GM23338 (cell line): ENCODE measurements at regions not wholly inside any gene's neighbourhood (a gene's known extent, or its start where the extent isn't known, plus 50 kb on each side); places are given as distances from the start of the nearest gene placed in this dataset.

Experiments used
- ATAC-seq: fragments of 200-7000 bp; cut with Tn5 transposase; 3 replicates; pipeline ENCODE4 v1.9.1; 2020
- DNase-seq: peaks from one replicate; pipeline ENCODE4 v3.0.0-alpha.2; 2015; ENCODE audit warnings: low spot score
- H2AFZ ChIP-seq: fragments of 200-600 bp; sonication (generic); 2 replicates; pipeline ENCODE4 v1.8.0; 2016; ENCODE audit warnings: antibody characterized with exemption, mild to moderate bottlenecking, moderate library complexity
- H3F3A ChIP-seq: fragments of 200-600 bp; sonication (generic); replicated peaks from 2 replicates; pipeline ENCODE4 v1.8.0; 2017; ENCODE audit warnings: antibody characterized with exemption, mixed run types, low read depth
- H3K27ac ChIP-seq: fragments of 200-600 bp; sonication (generic); 2 replicates; pipeline ENCODE4 v1.6.1; 2016; ENCODE audit warnings: low read depth
- H3K27me3 ChIP-seq: fragments of 200-600 bp; sonication (generic); 2 replicates; pipeline ENCODE4 v1.8.0; 2016; ENCODE audit warnings: mild to moderate bottlenecking, mixed run types, moderate library complexity; ENCODE audit not compliant: insufficient read depth
- H3K36me3 ChIP-seq: fragments of 200-600 bp; sonication (generic); 2 replicates; pipeline ENCODE4 v1.8.0; 2016; ENCODE audit warnings: mild to moderate bottlenecking; ENCODE audit not compliant: insufficient read depth
- H3K4me1 ChIP-seq: fragments of 200-600 bp; sonication (generic); 2 replicates; pipeline ENCODE4 v1.8.0; 2016; ENCODE audit warnings: mild to moderate bottlenecking, moderate library complexity; ENCODE audit not compliant: insufficient read depth
- H3K4me2 ChIP-seq: fragments of 200-600 bp; sonication (generic); 2 replicates; pipeline ENCODE4 v1.7.1; 2017; ENCODE audit warnings: mixed run types
- H3K4me3 ChIP-seq: fragments of 200-600 bp; sonication (generic); 2 replicates; pipeline ENCODE4 v1.6.1; 2016; ENCODE audit warnings: mixed run types
- H3K79me2 ChIP-seq: fragments of 200-600 bp; sonication (generic); replicated peaks from 2 replicates; pipeline ENCODE4 v1.8.0; 2017; ENCODE audit warnings: mild to moderate bottlenecking; ENCODE audit not compliant: insufficient read depth
- H3K9me2 ChIP-seq: fragments of 200-600 bp; sonication (generic); 2 replicates; pipeline ENCODE4 v1.8.0; 2017; ENCODE audit not compliant: insufficient read depth
- H4K20me1 ChIP-seq: fragments of 200-600 bp; sonication (generic); replicated peaks from 2 replicates; pipeline ENCODE4 v1.8.0; 2017; ENCODE audit warnings: mild to moderate bottlenecking; ENCODE audit not compliant: insufficient read depth
- H3K27ac Mint-ChIP-seq: 2 replicates; pipeline ENCODE4 v1.8.0; 2020; ENCODE audit warnings: inconsistent platforms, mild to moderate bottlenecking, moderate library complexity, mixed read lengths
- H3K27me3 Mint-ChIP-seq: 3 replicates; pipeline ENCODE4 v1.8.0; 2022; ENCODE audit warnings: low read depth, mild to moderate bottlenecking, moderate library complexity, mixed read lengths, inconsistent platforms; ENCODE audit not compliant: insufficient read depth, poor library complexity
- H3K36me3 Mint-ChIP-seq: 3 replicates; pipeline ENCODE4 v1.8.0; 2021; ENCODE audit warnings: low read depth, mild to moderate bottlenecking, inconsistent platforms, moderate library complexity, mixed read lengths
- H3K4me1 Mint-ChIP-seq: 3 replicates; pipeline ENCODE4 v1.8.0; 2020; ENCODE audit warnings: mild to moderate bottlenecking, inconsistent platforms, mixed read lengths
- H3K4me3 Mint-ChIP-seq: 3 replicates; pipeline ENCODE4 v1.8.0; 2021; ENCODE audit warnings: moderate library complexity, mild to moderate bottlenecking, inconsistent platforms, mixed read lengths
- H3K9me3 Mint-ChIP-seq: 3 replicates; pipeline ENCODE4 v1.8.0; 2020; ENCODE audit warnings: moderate library complexity, mild to moderate bottlenecking, inconsistent platforms, mixed read lengths
- CREB1 ChIP-seq: fragments of 250-450 bp; sonication (Bioruptor Pico); IDR thresholded peaks from 2 replicates; pipeline ENCODE4 v1.5.0; 2020; ENCODE audit warnings: low read depth, mild to moderate bottlenecking, moderate library complexity
- EZH2 ChIP-seq: fragments of 200-600 bp; sonication (generic); IDR thresholded peaks from one replicate; pipeline ENCODE4 v1.8.0; 2017; ENCODE audit warnings: antibody characterized with exemption, mild to moderate bottlenecking, low read depth; ENCODE audit not compliant: unreplicated experiment
- EZH2phosphoT487 ChIP-seq: fragments of 200-600 bp; sonication (generic); IDR thresholded peaks from one replicate; pipeline ENCODE4 v1.8.1; 2018; ENCODE audit warnings: antibody characterized with exemption; ENCODE audit not compliant: unreplicated experiment
- JUNB ChIP-seq: IDR thresholded peaks from one replicate; pipeline ENCODE4 v1.6.1; 2016; ENCODE audit warnings: antibody characterized with exemption; ENCODE audit not compliant: unreplicated experiment
- NANOG ChIP-seq: IDR thresholded peaks from 2 replicates; pipeline ENCODE4 v1.6.1; 2016; ENCODE audit warnings: antibody characterized with exemption, borderline replicate concordance
- POLR2AphosphoS5 ChIP-seq: IDR thresholded peaks from 2 replicates; pipeline ENCODE4 v1.6.1; 2016; ENCODE audit warnings: antibody characterized with exemption, low read depth
- STAT1 ChIP-seq: IDR thresholded peaks from one replicate; pipeline ENCODE4 v1.6.1; 2016; ENCODE audit warnings: antibody characterized with exemption; ENCODE audit not compliant: unreplicated experiment
- ZNF114 ChIP-seq: fragments of 250-450 bp; sonication (Bioruptor Pico); IDR thresholded peaks from 2 replicates; pipeline ENCODE4 v1.5.0; 2020; ENCODE audit warnings: mild to moderate bottlenecking, moderate library complexity
- ZNF331 ChIP-seq: fragments of 250-450 bp; sonication (Bioruptor Pico); IDR thresholded peaks from 2 replicates; pipeline ENCODE4 v1.5.0; 2020; ENCODE audit warnings: low read depth, mild to moderate bottlenecking, moderate library complexity
- TF ChIP-seq, protein P1 (sequence below): IDR thresholded peaks from one replicate; pipeline ENCODE4 v1.6.1; 2018; ENCODE audit warnings: antibody characterized with exemption; ENCODE audit not compliant: unreplicated experiment
- TF ChIP-seq, protein P2 (sequence below): IDR thresholded peaks from 2 replicates; pipeline ENCODE4 v1.6.1; 2016; ENCODE audit warnings: antibody characterized with exemption
- TF ChIP-seq, protein P3 (sequence below), 2 experiments: fragments of 200-600 bp in 1 of 2; sonication (generic) in 1 of 2; conservative IDR thresholded peaks; 2 replicates each; pipeline versions ENCODE4 v1.5.1 to v1.6.1; 2016 to 2017; ENCODE audit warnings: antibody characterized with exemption in 2 of 2, low read depth in 2 of 2, mild to moderate bottlenecking in 2 of 2, moderate library complexity in 1 of 2
- TF ChIP-seq, protein P4 (sequence below): fragments of 250-450 bp; sonication (Bioruptor Pico); IDR thresholded peaks from 2 replicates; pipeline ENCODE4 v1.5.0; 2020; ENCODE audit warnings: mild to moderate bottlenecking, moderate library complexity

DNA sequence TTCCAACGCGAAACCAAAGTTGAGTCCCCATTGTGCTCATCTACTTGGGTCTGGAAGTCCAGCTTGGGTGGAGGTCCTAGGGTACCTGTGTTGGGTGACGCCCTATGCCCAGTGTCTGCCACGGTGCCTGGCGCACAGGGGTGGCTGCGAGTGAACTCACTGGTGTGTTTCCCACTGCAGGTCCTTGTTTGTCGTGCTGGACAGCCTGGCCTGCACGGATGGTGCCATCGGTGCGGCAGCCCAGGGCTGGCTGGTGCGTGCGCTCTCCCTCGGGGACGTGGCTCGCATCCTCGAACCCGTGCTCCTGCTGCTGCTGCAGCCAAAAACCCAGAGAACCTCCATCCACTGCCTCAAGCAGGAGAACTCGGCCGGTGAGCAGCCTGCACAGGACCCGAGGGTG is 80.4 kb upstream of the MORC3 start (continued):
- TF ChIP-seq JUNB (no peak), STAT1 (no peak), ZNF331 (CRISPR knock-in tag) (no peak)

DNA sequence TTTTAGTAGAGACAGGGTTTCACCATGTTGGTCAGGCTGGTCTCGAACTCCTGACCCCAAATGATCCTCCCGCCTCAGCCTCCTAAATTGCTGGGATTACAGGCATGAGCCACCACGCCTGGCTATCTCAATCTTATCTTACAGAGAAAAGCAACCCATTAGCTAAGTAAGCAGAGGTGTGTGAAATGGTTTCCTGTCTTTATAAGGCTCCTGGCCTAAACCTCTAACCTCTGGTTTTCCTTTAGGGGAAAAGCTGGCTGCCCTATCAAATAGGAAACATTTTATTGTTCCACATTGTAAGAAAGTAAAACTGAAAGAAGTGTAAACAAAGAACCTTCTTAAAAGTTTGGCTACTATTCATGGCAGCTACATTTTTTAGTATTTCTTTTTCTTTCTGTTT is 78.3 kb upstream of the MORC3 start:
- Mint-ChIP-seq H3K4me3 (no peak overlapping the region), H3K27me3 (peaks cover 11% of the 10 kb centered on the region), H3K9me3 (no peaks in the 10 kb centered on the region), H3K36me3 (peaks cover 15% of the 10 kb centered on the region; the same call in 2 of the 3 replicates), H3K27ac (no peak overlapping the region), H3K4me1 (peaks cover 16% of the 10 kb centered on the region; the same call in 2 of the 3 replicates)
- peaks cover 4% of the 10 kb centered on the region; the same call in 1 of the 2 replicates for H4K20me1 ChIP-seq
- H3K79me2 ChIP-seq: no peaks in the 10 kb centered on the region
- ATAC-seq (no peak), DNase-seq (no peak)
- no peak overlapping the region for H3K4me3 ChIP-seq
- no peaks in the 10 kb centered on the region for H3K4me1 ChIP-seq
- H2AFZ ChIP-seq: no peak overlapping the region
- no peaks in the 10 kb centered on the region for H3K36me3 ChIP-seq
- no peaks in the 10 kb centered on the region for H3K27me3 ChIP-seq
- H3K4me2 ChIP-seq: no peak overlapping the region
- TF ChIP-seq EZH2phosphoT487: no peak
- no peak for TF ChIP-seq ZNF331 (CRISPR knock-in tag)
- TF ChIP-seq, protein P1, sequence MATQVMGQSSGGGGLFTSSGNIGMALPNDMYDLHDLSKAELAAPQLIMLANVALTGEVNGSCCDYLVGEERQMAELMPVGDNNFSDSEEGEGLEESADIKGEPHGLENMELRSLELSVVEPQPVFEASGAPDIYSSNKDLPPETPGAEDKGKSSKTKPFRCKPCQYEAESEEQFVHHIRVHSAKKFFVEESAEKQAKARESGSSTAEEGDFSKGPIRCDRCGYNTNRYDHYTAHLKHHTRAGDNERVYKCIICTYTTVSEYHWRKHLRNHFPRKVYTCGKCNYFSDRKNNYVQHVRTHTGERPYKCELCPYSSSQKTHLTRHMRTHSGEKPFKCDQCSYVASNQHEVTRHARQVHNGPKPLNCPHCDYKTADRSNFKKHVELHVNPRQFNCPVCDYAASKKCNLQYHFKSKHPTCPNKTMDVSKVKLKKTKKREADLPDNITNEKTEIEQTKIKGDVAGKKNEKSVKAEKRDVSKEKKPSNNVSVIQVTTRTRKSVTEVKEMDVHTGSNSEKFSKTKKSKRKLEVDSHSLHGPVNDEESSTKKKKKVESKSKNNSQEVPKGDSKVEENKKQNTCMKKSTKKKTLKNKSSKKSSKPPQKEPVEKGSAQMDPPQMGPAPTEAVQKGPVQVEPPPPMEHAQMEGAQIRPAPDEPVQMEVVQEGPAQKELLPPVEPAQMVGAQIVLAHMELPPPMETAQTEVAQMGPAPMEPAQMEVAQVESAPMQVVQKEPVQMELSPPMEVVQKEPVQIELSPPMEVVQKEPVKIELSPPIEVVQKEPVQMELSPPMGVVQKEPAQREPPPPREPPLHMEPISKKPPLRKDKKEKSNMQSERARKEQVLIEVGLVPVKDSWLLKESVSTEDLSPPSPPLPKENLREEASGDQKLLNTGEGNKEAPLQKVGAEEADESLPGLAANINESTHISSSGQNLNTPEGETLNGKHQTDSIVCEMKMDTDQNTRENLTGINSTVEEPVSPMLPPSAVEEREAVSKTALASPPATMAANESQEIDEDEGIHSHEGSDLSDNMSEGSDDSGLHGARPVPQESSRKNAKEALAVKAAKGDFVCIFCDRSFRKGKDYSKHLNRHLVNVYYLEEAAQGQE: no peak
- TF ChIP-seq, protein P2, sequence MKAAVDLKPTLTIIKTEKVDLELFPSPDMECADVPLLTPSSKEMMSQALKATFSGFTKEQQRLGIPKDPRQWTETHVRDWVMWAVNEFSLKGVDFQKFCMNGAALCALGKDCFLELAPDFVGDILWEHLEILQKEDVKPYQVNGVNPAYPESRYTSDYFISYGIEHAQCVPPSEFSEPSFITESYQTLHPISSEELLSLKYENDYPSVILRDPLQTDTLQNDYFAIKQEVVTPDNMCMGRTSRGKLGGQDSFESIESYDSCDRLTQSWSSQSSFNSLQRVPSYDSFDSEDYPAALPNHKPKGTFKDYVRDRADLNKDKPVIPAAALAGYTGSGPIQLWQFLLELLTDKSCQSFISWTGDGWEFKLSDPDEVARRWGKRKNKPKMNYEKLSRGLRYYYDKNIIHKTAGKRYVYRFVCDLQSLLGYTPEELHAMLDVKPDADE: no peak
- TF ChIP-seq, protein P3, sequence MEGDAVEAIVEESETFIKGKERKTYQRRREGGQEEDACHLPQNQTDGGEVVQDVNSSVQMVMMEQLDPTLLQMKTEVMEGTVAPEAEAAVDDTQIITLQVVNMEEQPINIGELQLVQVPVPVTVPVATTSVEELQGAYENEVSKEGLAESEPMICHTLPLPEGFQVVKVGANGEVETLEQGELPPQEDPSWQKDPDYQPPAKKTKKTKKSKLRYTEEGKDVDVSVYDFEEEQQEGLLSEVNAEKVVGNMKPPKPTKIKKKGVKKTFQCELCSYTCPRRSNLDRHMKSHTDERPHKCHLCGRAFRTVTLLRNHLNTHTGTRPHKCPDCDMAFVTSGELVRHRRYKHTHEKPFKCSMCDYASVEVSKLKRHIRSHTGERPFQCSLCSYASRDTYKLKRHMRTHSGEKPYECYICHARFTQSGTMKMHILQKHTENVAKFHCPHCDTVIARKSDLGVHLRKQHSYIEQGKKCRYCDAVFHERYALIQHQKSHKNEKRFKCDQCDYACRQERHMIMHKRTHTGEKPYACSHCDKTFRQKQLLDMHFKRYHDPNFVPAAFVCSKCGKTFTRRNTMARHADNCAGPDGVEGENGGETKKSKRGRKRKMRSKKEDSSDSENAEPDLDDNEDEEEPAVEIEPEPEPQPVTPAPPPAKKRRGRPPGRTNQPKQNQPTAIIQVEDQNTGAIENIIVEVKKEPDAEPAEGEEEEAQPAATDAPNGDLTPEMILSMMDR (conservative IDR thresholded peaks at IDR 0.05; ENCODE audit: low read depth in 2 of 2): no peak
- TF ChIP-seq EZH2: no peak
- TF ChIP-seq ZNF114 (CRISPR knock-in tag): no peak
- no peak for TF ChIP-seq NANOG
- TF ChIP-seq CREB1: no peak
- no peak for TF ChIP-seq POLR2AphosphoS5
- TF ChIP-seq JUNB: no peak
- no peak for TF ChIP-seq STAT1
- TF ChIP-seq, protein P4, sequence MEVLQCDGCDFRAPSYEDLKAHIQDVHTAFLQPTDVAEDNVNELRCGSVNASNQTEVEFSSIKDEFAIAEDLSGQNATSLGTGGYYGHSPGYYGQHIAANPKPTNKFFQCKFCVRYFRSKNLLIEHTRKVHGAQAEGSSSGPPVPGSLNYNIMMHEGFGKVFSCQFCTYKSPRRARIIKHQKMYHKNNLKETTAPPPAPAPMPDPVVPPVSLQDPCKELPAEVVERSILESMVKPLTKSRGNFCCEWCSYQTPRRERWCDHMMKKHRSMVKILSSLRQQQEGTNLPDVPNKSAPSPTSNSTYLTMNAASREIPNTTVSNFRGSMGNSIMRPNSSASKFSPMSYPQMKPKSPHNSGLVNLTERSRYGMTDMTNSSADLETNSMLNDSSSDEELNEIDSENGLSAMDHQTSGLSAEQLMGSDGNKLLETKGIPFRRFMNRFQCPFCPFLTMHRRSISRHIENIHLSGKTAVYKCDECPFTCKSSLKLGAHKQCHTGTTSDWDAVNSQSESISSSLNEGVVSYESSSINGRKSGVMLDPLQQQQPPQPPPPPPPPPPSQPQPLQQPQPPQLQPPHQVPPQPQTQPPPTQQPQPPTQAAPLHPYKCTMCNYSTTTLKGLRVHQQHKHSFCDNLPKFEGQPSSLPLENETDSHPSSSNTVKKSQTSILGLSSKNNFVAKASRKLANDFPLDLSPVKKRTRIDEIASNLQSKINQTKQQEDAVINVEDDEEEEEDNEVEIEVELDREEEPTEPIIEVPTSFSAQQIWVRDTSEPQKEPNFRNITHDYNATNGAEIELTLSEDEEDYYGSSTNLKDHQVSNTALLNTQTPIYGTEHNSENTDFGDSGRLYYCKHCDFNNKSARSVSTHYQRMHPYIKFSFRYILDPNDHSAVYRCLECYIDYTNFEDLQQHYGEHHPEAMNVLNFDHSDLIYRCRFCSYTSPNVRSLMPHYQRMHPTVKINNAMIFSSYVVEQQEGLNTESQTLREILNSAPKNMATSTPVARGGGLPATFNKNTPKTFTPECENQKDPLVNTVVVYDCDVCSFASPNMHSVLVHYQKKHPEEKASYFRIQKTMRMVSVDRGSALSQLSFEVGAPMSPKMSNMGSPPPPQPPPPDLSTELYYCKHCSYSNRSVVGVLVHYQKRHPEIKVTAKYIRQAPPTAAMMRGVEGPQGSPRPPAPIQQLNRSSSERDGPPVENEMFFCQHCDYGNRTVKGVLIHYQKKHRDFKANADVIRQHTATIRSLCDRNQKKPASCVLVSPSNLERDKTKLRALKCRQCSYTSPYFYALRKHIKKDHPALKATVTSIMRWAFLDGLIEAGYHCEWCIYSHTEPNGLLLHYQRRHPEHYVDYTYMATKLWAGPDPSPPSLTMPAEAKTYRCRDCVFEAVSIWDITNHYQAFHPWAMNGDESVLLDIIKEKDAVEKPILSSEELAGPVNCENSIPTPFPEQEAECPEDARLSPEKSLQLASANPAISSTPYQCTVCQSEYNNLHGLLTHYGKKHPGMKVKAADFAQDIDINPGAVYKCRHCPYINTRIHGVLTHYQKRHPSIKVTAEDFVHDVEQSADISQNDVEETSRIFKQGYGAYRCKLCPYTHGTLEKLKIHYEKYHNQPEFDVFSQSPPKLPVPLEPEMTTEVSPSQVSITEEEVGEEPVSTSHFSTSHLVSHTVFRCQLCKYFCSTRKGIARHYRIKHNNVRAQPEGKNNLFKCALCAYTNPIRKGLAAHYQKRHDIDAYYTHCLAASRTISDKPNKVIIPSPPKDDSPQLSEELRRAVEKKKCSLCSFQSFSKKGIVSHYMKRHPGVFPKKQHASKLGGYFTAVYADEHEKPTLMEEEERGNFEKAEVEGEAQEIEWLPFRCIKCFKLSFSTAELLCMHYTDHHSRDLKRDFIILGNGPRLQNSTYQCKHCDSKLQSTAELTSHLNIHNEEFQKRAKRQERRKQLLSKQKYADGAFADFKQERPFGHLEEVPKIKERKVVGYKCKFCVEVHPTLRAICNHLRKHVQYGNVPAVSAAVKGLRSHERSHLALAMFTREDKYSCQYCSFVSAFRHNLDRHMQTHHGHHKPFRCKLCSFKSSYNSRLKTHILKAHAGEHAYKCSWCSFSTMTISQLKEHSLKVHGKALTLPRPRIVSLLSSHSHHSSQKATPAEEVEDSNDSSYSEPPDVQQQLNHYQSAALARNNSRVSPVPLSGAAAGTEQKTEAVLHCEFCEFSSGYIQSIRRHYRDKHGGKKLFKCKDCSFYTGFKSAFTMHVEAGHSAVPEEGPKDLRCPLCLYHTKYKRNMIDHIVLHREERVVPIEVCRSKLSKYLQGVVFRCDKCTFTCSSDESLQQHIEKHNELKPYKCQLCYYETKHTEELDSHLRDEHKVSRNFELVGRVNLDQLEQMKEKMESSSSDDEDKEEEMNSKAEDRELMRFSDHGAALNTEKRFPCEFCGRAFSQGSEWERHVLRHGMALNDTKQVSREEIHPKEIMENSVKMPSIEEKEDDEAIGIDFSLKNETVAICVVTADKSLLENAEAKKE (CRISPR knock-in tag): no peak
- no peaks in the 10 kb centered on the region for H3K9me2 ChIP-seq
- no peak overlapping the region for H3K27ac ChIP-seq
- H3F3A ChIP-seq: 0 out of 2 replicates have a peak, but pooled peaks cover 3% of the 10 kb centered on the region
